ENCODE measurements at regions not wholly inside any gene's neighbourhood (a gene's known extent, or its start where the extent isn't known, plus 50 kb on each side); places are given as distances from the start of the nearest gene placed in this dataset.
A peak's percentile ranks its signal among the peaks of the same experiment; 100 is the strongest.

GRCh38 chr22:18731075-18731666 lies 119.5 kb upstream of the RIMBP3 start:
- DNase-seq (ENCODE audit: low read depth) = no peak

- DNase-seq (ENCODE audit: low read depth) = peak; percentile 47
Measured at GRCh38 chr22:18730410-18730809, 118.7 kb upstream of the RIMBP3 start.
